Activated T-helper 17 cell treated with anti-CD3 and anti-CD28 coated beads, Interleukin-2, amount 50 U/mL, for 72 hours (primary cell): ENCODE measurements at regions not wholly inside any gene's neighbourhood (a gene's known extent, or its start where the extent isn't known, plus 50 kb on each side); places are given as distances from the start of the nearest gene placed in this dataset.

Experiments
- ATAC-seq: fragments of 150-1000 bp; cut with Tn5 transposase; replicated peaks from 2 replicates; pipeline ENCODE4 v1.10.0; 2021; ENCODE audit warnings: mild to moderate bottlenecking, moderate library complexity
- H3K27ac Mint-ChIP-seq: one replicate; pipeline ENCODE4 v1.8.0; 2022; ENCODE audit warnings: mixed read lengths
- H3K27me3 Mint-ChIP-seq: one replicate; pipeline ENCODE4 v1.8.0; 2022; ENCODE audit warnings: mixed read lengths
- H3K36me3 Mint-ChIP-seq: one replicate; pipeline ENCODE4 v1.8.0; 2022; ENCODE audit warnings: low read depth, mild to moderate bottlenecking, mixed read lengths
- H3K4me1 Mint-ChIP-seq: one replicate; pipeline ENCODE4 v1.8.0; 2022; ENCODE audit warnings: mixed read lengths
- H3K4me3 Mint-ChIP-seq: one replicate; pipeline ENCODE4 v1.8.0; 2022; ENCODE audit warnings: mild to moderate bottlenecking, mixed read lengths
- H3K9me3 Mint-ChIP-seq: one replicate; pipeline ENCODE4 v1.8.0; 2022; ENCODE audit warnings: mixed read lengths

- no peak for ATAC-seq
- no peak overlapping the region for H3K4me3 Mint-ChIP-seq
- H3K36me3 Mint-ChIP-seq: no peaks in the 10 kb centered on the region
- H3K27ac Mint-ChIP-seq: no peak overlapping the region
- H3K9me3 Mint-ChIP-seq: peaks cover 4% of the 10 kb centered on the region
- H3K27me3 Mint-ChIP-seq: peaks cover 4% of the 10 kb centered on the region
- H3K4me1 Mint-ChIP-seq: no peaks in the 10 kb centered on the region
These were observed 196.6 kb upstream of the KIAA1217 start for GRCh38 chr10:24012249-24012803.

DNA sequence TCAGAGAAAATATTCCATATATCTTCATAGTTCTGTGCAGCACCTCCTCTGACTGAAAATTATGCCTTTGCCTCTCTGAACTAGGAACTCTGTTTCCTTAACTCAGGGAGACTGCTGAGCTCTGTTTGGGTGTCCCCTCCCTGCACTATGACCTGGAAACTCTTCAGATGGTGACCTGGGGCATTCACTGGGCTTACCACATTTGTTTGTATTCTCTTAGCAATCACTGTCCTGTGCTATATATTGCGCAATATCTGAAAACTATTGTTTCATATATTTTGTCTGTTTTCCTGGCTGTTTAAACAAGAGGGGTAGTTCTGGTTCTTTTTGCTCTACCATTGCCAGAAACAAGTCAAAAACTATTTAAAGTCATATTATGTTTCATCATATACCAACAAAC, 181.8 kb upstream of the KIAA1217 start:
- no peak overlapping the region for H3K27ac Mint-ChIP-seq
- H3K27me3 Mint-ChIP-seq: no peaks in the 10 kb centered on the region
- no peak for ATAC-seq
- no peak overlapping the region for H3K4me3 Mint-ChIP-seq
- H3K36me3 Mint-ChIP-seq: no peaks in the 10 kb centered on the region
- no peaks in the 10 kb centered on the region for H3K4me1 Mint-ChIP-seq
- H3K9me3 Mint-ChIP-seq: no peaks in the 10 kb centered on the region

DNA sequence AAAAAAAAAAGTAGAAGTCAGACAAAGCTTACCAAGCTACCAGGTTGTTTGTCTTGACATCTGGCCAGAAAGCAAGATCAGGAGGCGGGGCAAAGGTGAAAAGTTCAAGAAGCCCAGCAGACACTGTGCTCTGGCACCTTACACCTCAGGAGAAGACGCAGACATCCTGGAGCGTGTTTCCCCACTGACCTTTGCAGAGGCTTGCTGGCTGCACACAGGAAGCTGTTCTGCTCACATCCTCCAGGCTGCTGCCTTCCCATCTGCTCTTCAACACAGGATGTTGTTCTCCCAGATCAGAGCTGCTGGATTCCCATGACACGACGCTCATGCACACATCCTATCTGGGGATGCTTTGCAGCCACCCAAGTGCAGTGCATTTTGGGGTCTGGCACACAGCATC, 174.4 kb upstream of the KIAA1217 start:
- H3K4me3 Mint-ChIP-seq: no peak overlapping the region
- no peak for ATAC-seq
- H3K4me1 Mint-ChIP-seq: no peaks in the 10 kb centered on the region
- H3K27me3 Mint-ChIP-seq: peaks cover 3% of the 10 kb centered on the region
- H3K36me3 Mint-ChIP-seq: no peaks in the 10 kb centered on the region
- no peak overlapping the region for H3K27ac Mint-ChIP-seq
- H3K9me3 Mint-ChIP-seq: peaks cover 7% of the 10 kb centered on the region

- ATAC-seq: no peak
These were observed 173.2 kb upstream of the KIAA1217 start for GRCh38 chr10:24035761-24036160.

GRCh38 chr10:24039315-24039714, 169.6 kb upstream of the KIAA1217 start:
- H3K36me3 Mint-ChIP-seq: no peaks in the 10 kb centered on the region
- H3K27ac Mint-ChIP-seq: no peak overlapping the region
- ATAC-seq: no peak
- peaks cover 7% of the 10 kb centered on the region for H3K9me3 Mint-ChIP-seq
- no peaks in the 10 kb centered on the region for H3K4me1 Mint-ChIP-seq
- peaks cover 6% of the 10 kb centered on the region for H3K27me3 Mint-ChIP-seq
- no peak overlapping the region for H3K4me3 Mint-ChIP-seq

More at GRCh38 chr10:24035761-24036160, 173.2 kb upstream of the KIAA1217 start:
- H3K36me3 Mint-ChIP-seq: no peaks in the 10 kb centered on the region
- H3K4me3 Mint-ChIP-seq: no peak overlapping the region
- H3K9me3 Mint-ChIP-seq: peaks cover 7% of the 10 kb centered on the region
- peaks cover 3% of the 10 kb centered on the region for H3K27me3 Mint-ChIP-seq
- H3K4me1 Mint-ChIP-seq: no peaks in the 10 kb centered on the region
- no peak overlapping the region for H3K27ac Mint-ChIP-seq

- no peaks in the 10 kb centered on the region for H3K4me1 Mint-ChIP-seq
- H3K4me3 Mint-ChIP-seq: no peak overlapping the region
- peaks cover 4% of the 10 kb centered on the region for H3K9me3 Mint-ChIP-seq
- ATAC-seq: no peak
- H3K27me3 Mint-ChIP-seq: peaks cover 4% of the 10 kb centered on the region
- H3K27ac Mint-ChIP-seq: no peak overlapping the region
- no peaks in the 10 kb centered on the region for H3K36me3 Mint-ChIP-seq
These were observed 169.0 kb upstream of the KIAA1217 start for GRCh38 chr10:24039897-24040296.

- Mint-ChIP-seq H3K9me3 (peaks cover under 1% of the 10 kb centered on the region), H3K4me1 (no peaks in the 10 kb centered on the region), H3K27ac (no peak overlapping the region), H3K4me3 (no peak overlapping the region), H3K36me3 (no peaks in the 10 kb centered on the region), H3K27me3 (peaks cover 3% of the 10 kb centered on the region)
- no peak for ATAC-seq
These were observed 167.9 kb upstream of the KIAA1217 start for GRCh38 chr10:24041034-24041433.

- Mint-ChIP-seq H3K4me3 (no peak overlapping the region), H3K36me3 (no peaks in the 10 kb centered on the region), H3K9me3 (peaks cover 3% of the 10 kb centered on the region), H3K27me3 (peaks cover 3% of the 10 kb centered on the region), H3K4me1 (no peaks in the 10 kb centered on the region), H3K27ac (no peak overlapping the region)
- ATAC-seq: no peak
These were observed 167.1 kb upstream of the KIAA1217 start for GRCh38 chr10:24041834-24042233.

DNA sequence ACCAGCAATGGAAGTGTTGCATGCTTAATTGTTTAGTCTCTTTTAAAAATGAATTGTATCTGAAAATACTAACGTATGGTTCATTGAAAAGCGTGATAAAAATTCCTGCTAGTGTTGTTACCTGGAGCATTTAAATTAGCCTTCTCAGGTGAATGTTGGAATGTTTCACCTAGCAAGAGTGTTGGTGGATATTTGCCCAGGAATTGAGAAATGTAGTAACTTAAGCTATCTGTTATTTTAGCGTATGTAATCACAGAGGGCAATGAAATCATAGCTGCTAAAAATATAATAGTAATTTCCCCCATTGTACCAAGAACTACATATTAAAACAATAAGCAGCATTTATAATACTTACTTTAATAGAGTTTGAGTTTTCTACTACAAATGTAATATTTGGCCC, 166.1 kb upstream of the KIAA1217 start:
- Mint-ChIP-seq H3K9me3 (peaks cover 3% of the 10 kb centered on the region), H3K27me3 (peaks cover 3% of the 10 kb centered on the region), H3K27ac (no peak overlapping the region), H3K4me1 (no peaks in the 10 kb centered on the region), H3K36me3 (no peaks in the 10 kb centered on the region), H3K4me3 (no peak overlapping the region)
- no peak for ATAC-seq

GRCh38 chr10:24046060-24046459, 162.9 kb upstream of the KIAA1217 start:
- H3K9me3 Mint-ChIP-seq: peaks cover 3% of the 10 kb centered on the region
- ATAC-seq: no peak
- H3K4me1 Mint-ChIP-seq: no peaks in the 10 kb centered on the region
- no peaks in the 10 kb centered on the region for H3K36me3 Mint-ChIP-seq
- no peak overlapping the region for H3K27ac Mint-ChIP-seq
- no peak overlapping the region for H3K4me3 Mint-ChIP-seq
- H3K27me3 Mint-ChIP-seq: peaks cover 3% of the 10 kb centered on the region

DNA sequence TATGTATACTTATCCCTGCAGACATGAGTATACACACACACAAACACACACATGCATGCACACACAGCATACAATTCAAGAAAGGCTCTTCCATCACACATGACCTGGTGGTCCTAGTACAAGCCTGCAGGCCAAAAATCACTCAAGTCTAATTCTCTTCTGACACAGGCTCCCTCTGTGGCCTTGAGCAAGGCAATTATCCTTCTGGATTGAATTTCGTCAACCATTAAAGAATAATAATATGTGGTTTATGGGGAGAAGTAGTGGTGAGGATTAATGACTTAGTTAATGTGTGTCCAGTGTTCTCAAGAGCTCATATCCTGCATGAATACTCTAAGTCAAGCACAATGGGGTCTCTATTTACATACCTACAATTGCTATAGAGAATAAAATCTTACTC, 161.8 kb upstream of the KIAA1217 start:
- Mint-ChIP-seq H3K27ac (no peak overlapping the region), H3K27me3 (no peaks in the 10 kb centered on the region)

GRCh38 chr10:24054421-24054820, 154.5 kb upstream of the KIAA1217 start:
- no peak for ATAC-seq
- H3K27ac Mint-ChIP-seq: no peak overlapping the region

More for the DNA sequence above, 161.8 kb upstream of the KIAA1217 start:
- no peak for ATAC-seq
- no peaks in the 10 kb centered on the region for H3K36me3 Mint-ChIP-seq
- peaks cover 6% of the 10 kb centered on the region for H3K9me3 Mint-ChIP-seq
- no peaks in the 10 kb centered on the region for H3K4me1 Mint-ChIP-seq
- no peak overlapping the region for H3K4me3 Mint-ChIP-seq

GRCh38 chr10:24080207-24080606, 128.7 kb upstream of the KIAA1217 start:
- Mint-ChIP-seq H3K36me3 (no peaks in the 10 kb centered on the region), H3K9me3 (peaks cover 9% of the 10 kb centered on the region), H3K4me3 (no peak overlapping the region), H3K27me3 (no peaks in the 10 kb centered on the region), H3K27ac (no peak overlapping the region), H3K4me1 (no peaks in the 10 kb centered on the region)
- no peak for ATAC-seq

More at GRCh38 chr10:24054421-24054820, 154.5 kb upstream of the KIAA1217 start:
- peaks cover 3% of the 10 kb centered on the region for H3K9me3 Mint-ChIP-seq
- H3K27me3 Mint-ChIP-seq: no peaks in the 10 kb centered on the region
- H3K4me1 Mint-ChIP-seq: no peaks in the 10 kb centered on the region
- H3K4me3 Mint-ChIP-seq: no peak overlapping the region
- no peaks in the 10 kb centered on the region for H3K36me3 Mint-ChIP-seq

DNA sequence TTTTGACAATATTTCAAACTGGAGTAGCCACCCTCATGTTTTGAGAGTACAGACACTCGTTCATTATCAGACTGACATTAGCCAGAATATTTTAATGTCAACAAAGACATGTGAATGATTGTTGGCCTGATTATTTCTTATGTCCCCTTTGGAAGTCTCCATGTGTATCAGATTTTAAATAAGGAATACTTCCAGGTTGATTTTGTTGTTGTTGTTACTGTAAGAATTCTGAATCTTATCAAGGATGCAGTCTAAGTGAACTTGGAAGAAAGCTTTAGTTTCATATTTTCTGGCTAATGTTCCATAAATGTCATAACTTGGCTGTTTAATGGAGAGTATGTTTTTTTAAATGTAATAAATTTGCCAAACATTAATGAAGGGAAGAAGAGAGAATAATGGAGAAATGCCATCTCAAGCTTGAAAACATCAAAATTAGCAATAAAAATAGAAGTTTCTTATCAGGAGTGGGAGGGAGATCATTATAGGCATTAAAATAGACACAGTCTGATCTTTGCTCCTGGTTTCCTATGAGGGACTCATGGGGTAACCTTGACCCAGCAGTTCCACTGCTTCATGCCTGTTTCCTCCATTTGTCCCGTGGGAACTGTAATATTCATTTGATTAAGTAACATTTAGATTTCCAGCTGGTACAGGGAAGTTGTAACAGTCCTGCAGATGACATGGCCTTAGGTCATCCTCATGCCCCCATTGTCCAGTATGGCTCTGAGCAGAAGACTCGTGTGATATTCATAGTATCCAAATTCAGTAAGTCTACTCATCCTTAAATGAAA, 122.4 kb upstream of the KIAA1217 start:
- Mint-ChIP-seq H3K4me3 (no peak overlapping the region), H3K4me1 (no peaks in the 10 kb centered on the region), H3K36me3 (no peaks in the 10 kb centered on the region), H3K27ac (no peak overlapping the region), H3K27me3 (no peaks in the 10 kb centered on the region), H3K9me3 (peaks cover 10% of the 10 kb centered on the region)
- no peak for ATAC-seq

- Mint-ChIP-seq H3K9me3 (peaks cover 4% of the 10 kb centered on the region), H3K4me3 (no peak overlapping the region), H3K27ac (no peak overlapping the region), H3K27me3 (no peaks in the 10 kb centered on the region), H3K36me3 (no peaks in the 10 kb centered on the region), H3K4me1 (no peaks in the 10 kb centered on the region)
- no peak for ATAC-seq
These were observed 117.7 kb upstream of the KIAA1217 start for GRCh38 chr10:24091256-24091655.
